ENCODE measurements at regions not wholly inside any gene's neighbourhood (a gene's known extent, or its start where the extent isn't known, plus 50 kb on each side); places are given as distances from the start of the nearest gene placed in this dataset.
"Not testable (repeated sequence)": the region's sequence is repeated elsewhere in the genome, so short reads cannot be mapped to it uniquely, and the experiment has no call there.

DNA sequence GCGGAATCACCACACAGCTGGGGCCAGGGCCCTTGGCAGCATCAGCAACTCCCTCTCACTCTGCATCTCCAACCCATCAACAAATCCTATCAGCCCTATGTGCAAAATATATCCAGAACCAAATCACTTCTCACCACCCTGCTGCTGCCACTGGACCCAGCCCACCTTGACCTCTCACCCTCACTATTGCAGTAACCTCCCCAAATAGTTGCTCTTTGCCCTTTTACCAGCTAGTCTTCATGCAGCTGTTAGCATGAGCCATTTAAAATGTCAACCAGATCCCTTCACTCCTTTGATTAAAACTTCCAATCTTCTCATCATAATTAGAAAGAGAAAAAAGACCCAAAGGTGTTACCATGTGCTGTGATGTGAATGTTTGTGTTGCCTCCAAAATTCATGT is 155.7 kb upstream of the IRF2BP2 start:
- no peak for DNase-seq (ENCODE audit: low spot score in 2 of 2, unreplicated experiment in 2 of 2)
- TF ChIP-seq, protein P1, sequence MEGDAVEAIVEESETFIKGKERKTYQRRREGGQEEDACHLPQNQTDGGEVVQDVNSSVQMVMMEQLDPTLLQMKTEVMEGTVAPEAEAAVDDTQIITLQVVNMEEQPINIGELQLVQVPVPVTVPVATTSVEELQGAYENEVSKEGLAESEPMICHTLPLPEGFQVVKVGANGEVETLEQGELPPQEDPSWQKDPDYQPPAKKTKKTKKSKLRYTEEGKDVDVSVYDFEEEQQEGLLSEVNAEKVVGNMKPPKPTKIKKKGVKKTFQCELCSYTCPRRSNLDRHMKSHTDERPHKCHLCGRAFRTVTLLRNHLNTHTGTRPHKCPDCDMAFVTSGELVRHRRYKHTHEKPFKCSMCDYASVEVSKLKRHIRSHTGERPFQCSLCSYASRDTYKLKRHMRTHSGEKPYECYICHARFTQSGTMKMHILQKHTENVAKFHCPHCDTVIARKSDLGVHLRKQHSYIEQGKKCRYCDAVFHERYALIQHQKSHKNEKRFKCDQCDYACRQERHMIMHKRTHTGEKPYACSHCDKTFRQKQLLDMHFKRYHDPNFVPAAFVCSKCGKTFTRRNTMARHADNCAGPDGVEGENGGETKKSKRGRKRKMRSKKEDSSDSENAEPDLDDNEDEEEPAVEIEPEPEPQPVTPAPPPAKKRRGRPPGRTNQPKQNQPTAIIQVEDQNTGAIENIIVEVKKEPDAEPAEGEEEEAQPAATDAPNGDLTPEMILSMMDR (IDR thresholded peaks at IDR 0.05; ENCODE audit: unreplicated experiment), result no peak
- Mint-ChIP-seq H3K36me3 (no peaks in the 10 kb centered on the region), H3K4me3 (no peak overlapping the region), H3K27ac (no peak overlapping the region), H3K4me1 (peaks cover 29% of the 10 kb centered on the region), H3K9me3 (no peaks in the 10 kb centered on the region), H3K27me3 (ENCODE audit: low read depth) (no peaks in the 10 kb centered on the region)

DNA sequence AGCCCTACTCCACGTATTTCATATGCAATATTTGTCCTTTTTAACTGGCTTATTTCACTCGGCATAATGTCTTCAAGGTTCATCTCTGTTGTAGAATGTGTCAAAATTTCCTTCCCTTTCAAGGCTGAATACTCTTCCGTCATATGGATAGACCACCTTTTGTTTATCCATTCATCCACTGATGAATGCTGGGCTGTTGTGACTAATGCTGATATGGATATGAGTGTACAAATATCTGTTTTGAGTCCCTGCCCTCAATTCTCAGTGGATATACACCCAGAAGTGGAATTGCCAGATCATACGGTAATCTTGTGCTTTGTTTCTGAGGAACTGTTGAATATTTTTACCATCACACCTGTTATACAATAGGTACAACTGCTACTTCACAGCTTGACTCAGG is 155.2 kb upstream of the IRF2BP2 start:
- Mint-ChIP-seq H3K27me3 (ENCODE audit: low read depth) (no peaks in the 10 kb centered on the region), H3K4me1 (peaks cover 27% of the 10 kb centered on the region), H3K4me3 (no peak overlapping the region), H3K36me3 (no peaks in the 10 kb centered on the region), H3K9me3 (no peaks in the 10 kb centered on the region), H3K27ac (no peak overlapping the region)
- DNase-seq (ENCODE audit: low spot score in 2 of 2, unreplicated experiment in 2 of 2), result no peak
- TF ChIP-seq, protein P1 (IDR thresholded peaks at IDR 0.05; ENCODE audit: unreplicated experiment), result no peak

DNA sequence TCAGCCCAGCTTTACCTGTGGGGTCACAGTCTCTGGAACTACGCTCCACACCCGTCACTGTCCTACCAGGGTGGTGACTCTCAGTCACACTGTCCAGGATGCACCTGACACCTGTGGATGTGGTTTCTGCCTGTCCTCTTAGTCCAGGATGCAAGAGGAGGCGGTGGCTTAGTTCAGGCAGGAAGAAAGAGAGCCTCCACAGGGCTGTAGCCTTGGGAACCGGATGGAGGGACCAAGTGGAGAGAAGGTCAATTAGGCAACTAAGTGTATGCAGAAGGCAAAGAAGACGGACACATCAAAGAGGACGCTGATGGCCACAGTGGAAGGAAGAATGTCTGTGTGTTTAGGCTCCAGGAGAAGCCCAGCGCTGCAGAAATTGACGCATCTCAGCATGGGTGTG is 153.9 kb upstream of the IRF2BP2 start:
- no peak overlapping the region for H3K4me3 Mint-ChIP-seq
- H3K27me3 Mint-ChIP-seq (ENCODE audit: low read depth), result no peaks in the 10 kb centered on the region
- TF ChIP-seq, protein P1 (IDR thresholded peaks at IDR 0.05; ENCODE audit: unreplicated experiment), result no peak
- H3K36me3 Mint-ChIP-seq, result no peaks in the 10 kb centered on the region
- no peaks in the 10 kb centered on the region for H3K9me3 Mint-ChIP-seq
- H3K27ac Mint-ChIP-seq, result no peak overlapping the region
- no peak for DNase-seq (ENCODE audit: low spot score in 2 of 2, unreplicated experiment in 2 of 2)
- peaks cover 18% of the 10 kb centered on the region for H3K4me1 Mint-ChIP-seq

DNA sequence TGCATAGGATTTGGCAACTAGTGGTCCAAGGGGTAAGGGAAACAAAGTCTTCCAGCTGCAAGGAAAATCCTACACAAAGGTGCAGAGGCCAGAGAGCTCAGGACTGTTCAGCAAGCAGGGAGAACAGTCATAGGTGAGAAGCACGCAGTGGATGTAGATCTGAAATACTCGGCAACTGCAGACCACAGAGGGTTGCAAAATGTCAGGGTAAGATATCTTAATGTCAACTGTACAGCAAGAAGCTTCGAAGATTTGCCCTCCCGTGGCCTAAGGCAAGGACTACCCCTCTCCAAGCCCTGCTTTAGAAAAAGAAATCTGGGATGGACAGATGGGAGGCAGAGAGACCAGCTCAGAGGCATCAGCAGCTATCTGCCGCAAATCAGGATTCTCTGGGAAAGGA is 153.4 kb upstream of the IRF2BP2 start:
- no peak overlapping the region for H3K4me3 Mint-ChIP-seq
- no peak for DNase-seq (ENCODE audit: low spot score in 2 of 2, unreplicated experiment in 2 of 2)
- H3K27me3 Mint-ChIP-seq (ENCODE audit: low read depth), result no peaks in the 10 kb centered on the region
- H3K9me3 Mint-ChIP-seq, result no peaks in the 10 kb centered on the region
- no peaks in the 10 kb centered on the region for H3K36me3 Mint-ChIP-seq
- no peak overlapping the region for H3K27ac Mint-ChIP-seq
- TF ChIP-seq, protein P1 (IDR thresholded peaks at IDR 0.05; ENCODE audit: unreplicated experiment), result no peak
- peaks cover 12% of the 10 kb centered on the region for H3K4me1 Mint-ChIP-seq

DNA sequence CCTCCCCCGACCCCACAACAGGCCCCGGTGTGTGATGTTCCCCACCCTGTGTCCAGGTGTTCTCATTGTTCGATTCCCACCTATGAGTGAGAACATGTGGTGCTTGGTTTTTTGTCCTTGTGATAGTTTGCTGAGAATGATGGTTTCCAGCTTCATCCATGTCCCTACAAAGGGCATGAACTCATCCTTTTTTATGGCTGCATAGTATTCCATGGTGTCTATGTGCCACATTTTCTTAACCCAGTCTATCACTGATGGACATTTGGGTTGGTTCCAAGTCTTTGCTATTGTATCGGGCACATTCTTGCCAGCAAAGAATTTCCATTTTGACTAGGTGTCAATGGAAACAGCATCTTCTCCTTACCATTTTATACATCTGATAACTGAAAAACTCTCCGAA is 152.1 kb upstream of the IRF2BP2 start:
- not testable (repeated sequence) for DNase-seq (ENCODE audit: low spot score in 2 of 2, unreplicated experiment in 2 of 2); H3K27ac Mint-ChIP-seq; H3K27me3 Mint-ChIP-seq (ENCODE audit: low read depth); H3K36me3 Mint-ChIP-seq; H3K4me1 Mint-ChIP-seq; H3K9me3 Mint-ChIP-seq; H3K4me3 Mint-ChIP-seq

DNA sequence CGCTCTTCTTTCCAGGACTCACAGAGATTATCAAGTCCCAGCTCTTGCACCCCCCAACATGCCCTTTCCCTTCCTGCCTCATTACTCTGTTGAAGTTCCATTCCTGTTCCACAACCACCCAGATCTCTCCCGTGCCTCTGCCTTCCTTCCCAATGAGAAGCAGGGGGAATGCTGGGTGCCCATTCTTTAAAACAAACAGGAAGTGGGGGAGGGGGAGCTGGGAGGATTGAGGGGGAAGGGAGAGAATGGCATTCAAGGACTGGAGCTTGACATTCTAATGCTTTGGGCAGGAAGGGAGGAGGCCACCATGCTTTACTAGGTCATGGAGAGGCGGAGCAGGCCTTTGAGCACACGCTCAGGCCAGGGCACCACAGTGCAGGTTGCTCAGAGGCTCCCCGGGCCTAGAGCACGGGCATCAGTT is 150.3 kb upstream of the IRF2BP2 start:
- TF ChIP-seq, protein P1 (IDR thresholded peaks at IDR 0.05; ENCODE audit: unreplicated experiment), result no peak
- Mint-ChIP-seq H3K4me1 (peaks cover 11% of the 10 kb centered on the region), H3K27ac (no peak overlapping the region), H3K27me3 (ENCODE audit: low read depth) (no peaks in the 10 kb centered on the region), H3K9me3 (no peaks in the 10 kb centered on the region), H3K4me3 (no peak overlapping the region), H3K36me3 (no peaks in the 10 kb centered on the region)
- DNase-seq (ENCODE audit: low spot score in 2 of 2, unreplicated experiment in 2 of 2), result no peak
